Activated CD4-positive, alpha-beta T cell treated with anti-CD3 and anti-CD28 coated beads, Interleukin-10, Interleukin-2, amounts not matched to agents 100 ng/mL and 50 ng/mL, durations not matched to agents 16 hours and 8 hours (primary cell): ENCODE measurements at regions not wholly inside any gene's neighbourhood (a gene's known extent, or its start where the extent isn't known, plus 50 kb on each side); places are given as distances from the start of the nearest gene placed in this dataset.

ENCODE experiments used
- DNase-seq: peaks from one replicate; pipeline ENCODE4 v3.0.0-alpha.2; 2020

- no peak for DNase-seq
These were observed 238.7 kb upstream of the ZFHX3 start for GRCh38 chr16:73286346-73287267.

- no peak for DNase-seq
These were observed 237.7 kb upstream of the ZFHX3 start for GRCh38 chr16:73285436-73286201.

- no peak for DNase-seq
These were observed 232.5 kb upstream of the ZFHX3 start for GRCh38 chr16:73280388-73280787.

GRCh38 chr16:73279451-73279850 is 231.5 kb upstream of the ZFHX3 start:
- no peak for DNase-seq

GRCh38 chr16:73277071-73277470 is 229.1 kb upstream of the ZFHX3 start:
- DNase-seq: no peak

- DNase-seq: no peak
These were observed 227.5 kb upstream of the ZFHX3 start for GRCh38 chr16:73275448-73275847.

GRCh38 chr16:73275024-73275423 is 227.1 kb upstream of the ZFHX3 start:
- DNase-seq: no peak

GRCh38 chr16:73274140-73274539 is 226.2 kb upstream of the ZFHX3 start:
- DNase-seq: no peak

- DNase-seq: no peak
These were observed 220.6 kb upstream of the ZFHX3 start for GRCh38 chr16:73268366-73268993.

- no peak for DNase-seq
These were observed 218.0 kb upstream of the ZFHX3 start for GRCh38 chr16:73265935-73266334.

GRCh38 chr16:73265124-73265837 is 217.4 kb upstream of the ZFHX3 start:
- no peak for DNase-seq

- no peak for DNase-seq
These were observed 215.0 kb upstream of the ZFHX3 start for GRCh38 chr16:73262931-73263330.

- no peak for DNase-seq
These were observed 207.1 kb upstream of the ZFHX3 start for GRCh38 chr16:73255031-73255430.

GRCh38 chr16:73253922-73254480 is 206.1 kb upstream of the ZFHX3 start:
- no peak for DNase-seq

GRCh38 chr16:73252446-73252845 is 204.5 kb upstream of the ZFHX3 start:
- DNase-seq: no peak

GRCh38 chr16:73251608-73252007 is 203.7 kb upstream of the ZFHX3 start:
- no peak for DNase-seq

GRCh38 chr16:73248316-73248715 is 200.4 kb upstream of the ZFHX3 start:
- no peak for DNase-seq

- DNase-seq: no peak
These were observed 193.0 kb upstream of the ZFHX3 start for GRCh38 chr16:73240920-73241319.

- no peak for DNase-seq
These were observed 189.7 kb upstream of the ZFHX3 start for GRCh38 chr16:73237601-73238000.

GRCh38 chr16:73234496-73234895 is 186.6 kb upstream of the ZFHX3 start:
- no peak for DNase-seq

- no peak for DNase-seq
These were observed 186.0 kb upstream of the ZFHX3 start for GRCh38 chr16:73233846-73234424.

- DNase-seq: no peak
These were observed 185.4 kb upstream of the ZFHX3 start for GRCh38 chr16:73233329-73233765.
